GM21737 (cell line): ENCODE measurements at regions not wholly inside any gene's neighbourhood (a gene's known extent, or its start where the extent isn't known, plus 50 kb on each side); places are given as distances from the start of the nearest gene placed in this dataset.

Experiments used
- ATAC-seq: cut with Tn5 transposase; IDR thresholded peaks from one replicate; pipeline ENCODE4 v1.9.1; 2021; ENCODE audit warnings: mild to moderate bottlenecking, moderate library complexity; ENCODE audit not compliant: unreplicated experiment

DNA sequence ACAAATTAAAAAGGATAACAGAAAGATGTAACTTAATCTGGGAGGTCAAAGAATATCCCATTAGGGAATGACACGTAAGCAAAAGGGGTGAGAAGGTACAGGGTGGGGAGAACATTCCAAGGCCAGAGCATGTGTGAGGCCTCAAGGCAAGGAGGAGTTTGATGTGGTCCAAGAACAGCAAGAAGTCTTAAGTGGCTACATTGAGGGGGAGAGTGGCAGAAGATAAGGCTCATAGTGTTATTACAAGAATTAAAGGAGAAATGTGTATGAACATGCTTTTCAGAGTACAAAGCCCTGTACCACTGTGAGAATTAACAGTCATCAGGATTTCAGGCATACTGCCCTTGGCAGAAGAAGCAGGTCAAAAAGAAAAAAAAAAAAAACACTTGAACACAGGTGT, 174.4 kb upstream of the ERBB4 start:
- ATAC-seq: no peak

DNA sequence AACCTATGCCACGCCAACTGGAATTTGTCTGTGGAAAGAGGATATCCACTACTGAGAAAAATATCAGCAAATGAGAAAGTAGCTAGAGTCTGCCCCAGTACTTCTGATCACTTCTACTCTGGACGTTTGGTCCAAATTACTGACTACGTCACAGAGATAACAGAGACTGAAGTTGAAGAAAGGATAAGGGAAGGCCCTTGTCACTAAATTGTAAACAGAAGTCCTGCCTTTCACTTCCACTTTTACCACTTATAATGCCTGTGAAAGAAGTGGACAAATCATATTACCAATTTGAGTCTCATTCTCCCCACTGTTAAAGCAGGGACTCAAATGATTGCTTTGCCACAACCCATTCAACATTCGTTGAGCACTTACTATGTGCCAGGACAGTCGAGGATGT, 173.9 kb upstream of the ERBB4 start:
- ATAC-seq: no peak

DNA sequence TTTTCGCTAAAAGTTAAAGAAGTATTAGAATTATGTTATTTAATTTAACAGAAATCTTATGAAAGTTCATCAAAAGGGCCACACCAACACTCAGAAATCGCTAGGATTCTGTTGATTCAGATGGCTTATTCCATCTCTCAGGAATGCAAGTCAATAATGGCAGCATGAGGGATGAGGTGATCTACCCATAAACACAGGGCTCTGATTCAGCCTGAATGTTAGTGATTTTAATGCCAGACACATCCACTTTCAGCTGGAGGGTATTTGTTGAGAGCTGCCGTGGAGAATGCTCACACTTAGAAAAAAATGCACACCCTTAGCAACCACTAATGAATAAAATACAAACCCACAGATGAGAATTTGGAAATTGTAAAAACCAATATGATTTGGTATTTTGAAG, 173.3 kb upstream of the ERBB4 start:
- no peak for ATAC-seq

DNA sequence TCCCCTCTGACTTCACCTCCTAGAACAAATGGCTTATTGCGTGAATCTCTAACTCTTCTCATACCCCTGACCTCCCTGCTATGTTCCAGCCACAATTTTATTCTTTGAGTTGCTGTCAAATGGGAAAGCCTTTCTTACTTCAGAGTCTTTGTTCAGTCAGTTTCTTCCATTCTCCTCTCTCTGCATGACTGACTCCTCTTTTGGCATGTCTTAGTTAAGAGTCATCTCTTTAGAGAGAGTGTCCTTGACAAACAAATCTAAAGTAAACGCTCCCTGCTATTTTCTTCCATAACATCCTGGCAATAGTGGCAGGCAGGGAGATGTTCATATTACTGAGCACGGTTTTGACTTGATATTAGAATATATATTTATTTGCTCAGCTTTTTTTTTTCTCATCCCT, 170.7 kb upstream of the ERBB4 start:
- ATAC-seq: no peak

DNA sequence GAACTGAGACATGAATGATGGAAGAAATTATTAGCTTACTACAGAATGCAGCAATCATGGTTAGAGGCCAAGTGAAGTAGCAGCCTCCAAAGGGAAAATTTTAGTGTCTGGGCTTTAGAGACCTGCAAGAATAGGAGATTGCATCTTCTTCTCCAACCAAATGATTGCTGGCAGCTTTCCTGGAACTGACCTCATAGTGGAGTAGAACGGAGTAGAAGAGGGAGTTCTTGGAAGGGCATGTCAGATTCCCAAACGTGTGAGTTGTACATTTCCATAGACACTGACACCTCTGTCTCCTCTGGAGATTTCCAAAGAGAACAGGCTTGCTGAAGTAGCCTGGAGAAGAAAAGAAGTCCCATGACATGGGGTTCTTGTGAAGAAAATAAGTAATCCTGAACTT, 169.8 kb upstream of the ERBB4 start:
- ATAC-seq: no peak

DNA sequence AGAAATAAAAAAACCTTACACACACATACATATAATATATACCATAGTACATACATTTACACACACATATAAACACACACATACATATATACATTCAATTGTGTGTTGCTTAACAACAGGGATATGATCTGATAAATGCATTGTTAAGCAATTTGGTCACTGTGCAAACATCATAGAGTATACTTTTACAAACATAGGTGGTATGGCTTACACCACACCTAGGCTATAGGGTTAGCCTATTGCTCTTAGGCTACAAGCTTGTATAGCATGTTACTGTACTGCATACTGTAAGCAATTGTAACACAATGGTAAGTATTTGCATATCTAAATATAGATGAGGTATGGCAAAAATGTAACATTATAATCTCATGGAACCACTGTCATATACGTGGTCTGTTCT, 156.8 kb upstream of the ERBB4 start:
- ATAC-seq: no peak

DNA sequence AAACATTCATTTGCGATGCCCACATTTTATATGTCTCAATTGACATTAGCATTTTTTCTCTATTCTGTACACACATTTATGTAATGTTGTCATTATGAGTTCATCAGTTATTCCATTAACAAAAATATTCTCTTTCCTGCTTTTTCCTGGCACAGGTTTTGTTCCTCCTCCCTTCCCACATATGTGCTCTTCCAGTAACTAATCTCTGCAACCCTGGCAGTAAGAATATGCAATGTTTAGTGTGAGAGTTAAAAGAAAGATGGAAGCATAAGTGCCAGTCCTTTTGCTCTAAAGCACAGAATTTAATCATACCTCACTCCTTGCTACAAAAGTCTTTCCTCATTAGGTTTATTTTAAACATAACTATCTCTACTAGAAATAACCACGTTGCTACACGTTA, 155.8 kb upstream of the ERBB4 start:
- ATAC-seq: no peak

DNA sequence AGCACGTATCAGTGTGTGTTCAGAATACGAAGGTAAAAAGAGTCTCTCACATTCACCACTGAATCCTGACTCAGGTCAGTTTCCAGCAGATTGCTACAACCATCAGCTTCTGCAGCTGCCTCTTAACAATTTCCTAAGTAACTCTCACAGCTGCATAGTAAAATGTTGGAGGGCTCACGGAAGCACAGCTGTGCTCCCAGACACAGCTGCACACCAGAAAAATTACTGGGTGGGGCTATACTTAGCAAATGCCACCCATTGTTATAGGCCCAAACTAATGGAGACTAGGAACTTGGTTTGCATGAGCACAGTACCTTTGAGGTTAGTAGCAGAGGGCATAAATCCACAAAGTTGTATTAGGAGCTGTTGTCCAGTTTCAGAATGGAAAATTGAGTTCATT, 153.9 kb upstream of the ERBB4 start:
- ATAC-seq: no peak

DNA sequence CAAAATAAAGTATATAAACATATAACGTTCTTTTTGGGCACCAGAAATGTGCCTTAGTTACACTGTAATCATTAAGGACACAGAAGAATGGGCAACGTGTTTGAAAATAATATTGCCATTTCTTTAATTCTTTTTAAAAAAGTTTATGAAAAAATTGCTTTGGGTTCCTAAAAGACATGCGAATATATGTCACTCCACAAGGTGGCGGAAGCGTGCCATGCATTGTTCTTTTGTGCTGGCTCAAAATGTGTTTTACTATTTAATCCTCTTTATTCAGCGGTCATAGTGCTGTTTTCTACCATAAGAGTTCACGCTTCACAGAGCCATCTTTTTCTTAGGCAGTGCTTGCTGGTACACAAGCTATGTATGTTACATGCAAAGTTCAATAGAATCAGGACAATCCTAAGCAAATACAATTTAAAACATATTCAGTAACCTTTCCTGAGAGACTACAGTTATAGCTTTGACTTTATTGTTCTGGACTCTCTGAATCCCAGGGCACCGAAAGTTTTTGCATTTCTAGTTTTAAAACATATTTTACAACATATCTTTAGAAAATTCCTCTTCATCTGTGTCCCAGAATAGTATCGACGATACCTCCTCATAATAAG, 147.8 kb upstream of the ERBB4 start:
- peak; percentile 77 for ATAC-seq

DNA sequence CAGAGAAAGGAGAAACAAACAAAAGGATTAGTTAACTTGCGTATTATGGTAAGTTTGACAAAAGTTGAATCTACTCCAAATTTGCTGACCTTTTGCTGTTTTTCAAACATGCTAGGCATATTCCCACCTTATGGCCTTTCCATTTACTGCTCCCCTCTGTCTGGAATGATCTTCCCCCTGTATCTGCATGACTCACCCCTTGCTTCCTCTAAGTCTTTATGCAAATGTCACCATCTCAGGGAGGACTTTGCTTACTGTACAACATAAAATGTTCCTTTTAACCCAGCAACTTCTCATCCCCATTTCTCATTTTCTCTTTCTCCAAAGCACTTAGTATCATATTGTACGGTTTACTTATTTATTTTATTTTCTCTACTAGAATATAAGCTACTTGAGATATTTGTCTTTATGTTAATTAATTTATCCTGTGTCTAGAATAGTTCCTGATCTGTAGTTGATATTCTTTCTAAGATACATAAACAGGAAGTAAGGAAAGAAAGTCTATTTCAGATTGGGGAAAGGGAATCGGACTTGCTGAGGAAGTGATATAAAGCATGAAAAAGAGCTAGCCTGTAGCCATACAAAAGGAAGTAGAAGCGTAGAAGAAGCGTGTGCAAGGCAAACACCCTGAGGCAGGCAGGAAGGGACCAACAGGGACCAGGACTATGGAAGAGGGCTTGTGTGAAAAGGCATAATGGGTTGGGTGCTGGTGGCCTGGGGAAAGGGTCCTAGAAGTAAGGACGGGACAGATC, 144.9 kb upstream of the ERBB4 start:
- no peak for ATAC-seq

DNA sequence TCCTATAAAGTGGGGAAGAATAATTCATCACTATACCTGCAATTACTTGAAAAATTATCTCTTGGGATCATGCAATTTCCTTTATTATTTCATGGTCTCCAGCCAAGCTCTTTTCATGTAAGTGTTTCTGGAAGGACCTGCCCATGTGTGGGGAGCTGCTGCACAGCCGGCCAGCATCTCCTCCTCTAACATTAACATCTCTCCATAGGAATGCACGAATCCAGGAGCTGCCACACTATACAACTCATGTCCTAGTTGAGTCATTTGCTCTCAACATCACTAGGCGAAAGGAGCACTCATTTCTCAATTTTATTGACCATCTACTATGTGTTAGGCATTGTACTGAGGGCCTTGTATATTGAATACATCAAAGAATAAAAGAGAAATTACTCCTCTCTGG, 144.3 kb upstream of the ERBB4 start:
- ATAC-seq: no peak

DNA sequence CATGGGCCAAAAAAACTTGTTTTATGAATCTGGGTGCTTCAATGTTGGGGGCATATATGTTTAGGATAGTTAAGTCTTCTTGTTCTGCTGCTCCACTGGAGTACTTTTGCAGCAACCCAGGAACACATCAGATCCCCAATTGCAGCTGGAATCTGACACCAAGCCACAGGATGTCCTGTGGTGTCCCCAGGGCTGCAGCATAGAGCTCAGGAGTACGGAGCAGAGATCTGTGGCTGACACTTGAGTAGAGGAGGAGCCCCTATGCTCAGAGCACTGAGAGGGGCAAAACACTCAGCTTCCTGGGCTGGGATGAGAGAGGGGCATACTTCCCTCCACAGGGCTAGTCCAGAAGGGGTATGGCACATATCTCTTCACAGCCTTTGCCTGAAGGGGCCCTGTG, 138.9 kb upstream of the ERBB4 start:
- no peak for ATAC-seq

DNA sequence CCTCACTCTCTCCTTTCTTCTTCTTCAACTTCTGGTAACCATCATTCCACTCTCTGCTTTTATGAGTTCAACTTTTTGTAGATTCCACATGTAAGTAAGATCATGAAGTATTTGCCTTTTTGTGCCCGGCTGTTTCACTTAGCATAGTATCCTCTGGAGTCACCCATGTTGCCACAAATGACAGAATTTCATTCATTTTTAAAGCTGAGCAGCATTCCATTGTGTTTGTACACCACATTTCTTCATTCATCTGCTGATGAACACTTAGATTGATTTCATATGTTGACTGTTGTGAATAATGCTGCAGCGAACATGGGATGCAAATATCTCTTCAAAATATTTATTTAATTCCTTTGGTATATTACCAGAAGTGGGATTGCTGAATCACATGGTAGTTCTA, 133.6 kb upstream of the ERBB4 start:
- no peak for ATAC-seq

DNA sequence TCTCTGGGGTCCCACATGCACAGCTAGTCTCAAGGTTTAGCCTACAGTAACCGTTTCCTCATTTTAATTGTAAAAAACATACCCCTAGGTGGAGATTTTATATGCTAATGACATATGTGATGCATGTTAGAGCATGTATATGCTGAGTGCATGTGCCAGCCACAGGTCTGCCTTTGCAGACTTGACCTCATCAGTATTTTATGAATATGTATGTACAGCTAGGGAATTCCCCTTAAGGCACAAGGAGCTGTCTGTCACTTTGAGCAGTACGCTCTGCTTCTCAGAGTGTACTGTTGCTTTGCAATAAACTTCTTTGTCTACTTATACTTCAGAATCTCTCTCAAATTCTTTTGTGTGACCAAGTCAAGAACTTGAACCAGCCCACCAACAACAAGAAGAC, 131.2 kb upstream of the ERBB4 start:
- no peak for ATAC-seq

DNA sequence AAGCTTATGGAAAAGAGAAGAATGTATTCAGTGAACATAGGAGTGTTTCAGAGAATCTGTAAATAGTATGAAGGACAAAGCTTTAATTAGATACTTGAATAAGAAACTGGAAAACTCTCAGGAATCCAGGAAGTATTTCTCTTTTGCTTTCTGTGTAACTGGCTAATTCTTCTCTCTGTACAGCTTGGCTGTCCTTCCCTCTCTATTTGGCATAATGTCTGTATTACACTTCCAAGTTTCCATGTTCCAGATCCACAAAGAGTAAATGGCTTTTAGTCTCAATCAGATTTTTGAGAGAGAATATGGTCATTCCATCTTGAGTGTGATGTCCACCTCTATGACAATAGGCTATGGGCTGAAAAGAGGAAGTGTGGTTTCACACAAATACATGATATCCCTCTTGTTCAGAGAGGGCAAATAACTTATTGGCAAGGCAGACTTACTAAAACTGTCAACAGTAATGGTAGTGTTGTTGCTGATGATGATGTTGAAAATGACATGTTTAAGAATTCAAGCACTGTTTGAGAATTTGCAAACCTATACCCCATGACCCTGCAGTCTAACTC, 129.2 kb upstream of the ERBB4 start:
- ATAC-seq: no peak

DNA sequence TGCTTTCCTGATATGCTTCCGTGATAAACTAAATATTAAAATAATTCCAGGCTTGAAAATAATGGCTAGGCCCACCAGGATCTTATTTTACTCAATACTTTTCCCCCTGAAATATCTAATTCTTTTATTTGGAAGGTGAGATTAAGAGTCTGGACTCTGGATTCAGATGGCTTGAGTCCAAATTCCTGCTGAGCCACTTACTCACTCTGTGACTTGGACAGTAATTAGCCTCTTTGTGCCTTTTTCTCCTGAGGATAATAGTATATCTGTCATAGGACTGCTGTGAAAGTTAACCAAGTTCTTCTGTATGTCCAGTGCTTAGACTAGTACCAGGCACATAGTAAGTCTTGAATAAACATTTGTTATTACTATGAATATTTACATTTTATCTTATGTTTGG, 127.3 kb upstream of the ERBB4 start:
- ATAC-seq: no peak

DNA sequence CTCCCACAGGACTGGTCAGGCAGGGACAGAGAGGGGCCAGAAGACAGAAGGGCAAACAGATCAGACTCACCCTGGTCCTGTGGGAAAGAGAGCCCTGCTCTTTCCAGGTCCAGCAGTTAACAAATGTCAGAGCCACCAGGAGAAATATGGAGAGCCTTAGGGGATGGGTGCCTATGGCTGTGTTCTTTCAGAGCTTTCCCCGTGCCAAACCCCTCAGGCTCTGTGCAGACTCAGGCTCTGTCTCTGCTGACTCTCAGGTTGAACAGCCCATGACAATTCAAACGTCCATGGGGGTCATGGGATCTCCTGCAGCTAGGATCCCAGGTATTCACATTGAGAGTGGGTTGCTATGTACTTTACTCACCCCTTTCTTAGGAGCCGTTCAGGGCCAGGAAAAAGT, 120.8 kb upstream of the ERBB4 start:
- ATAC-seq: no peak

DNA sequence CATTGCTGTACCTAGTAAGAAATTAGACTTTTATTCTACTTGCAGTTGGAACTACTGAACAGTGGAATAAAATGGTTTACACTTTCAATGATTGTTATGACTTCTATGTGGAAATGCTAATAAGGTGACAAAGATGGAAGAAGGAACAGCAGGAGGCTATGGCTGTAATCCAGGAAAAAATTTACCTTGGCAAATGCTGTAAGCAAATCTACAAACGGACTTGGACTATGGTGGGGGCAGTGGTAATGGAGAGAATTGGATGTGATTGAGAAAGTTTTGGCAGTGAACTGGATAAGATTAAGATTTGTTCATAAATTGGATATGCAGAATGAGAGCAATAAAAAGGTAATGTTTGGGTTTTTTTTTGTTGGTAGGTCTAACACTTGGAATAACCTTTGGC, 111.0 kb upstream of the ERBB4 start:
- no peak for ATAC-seq

DNA sequence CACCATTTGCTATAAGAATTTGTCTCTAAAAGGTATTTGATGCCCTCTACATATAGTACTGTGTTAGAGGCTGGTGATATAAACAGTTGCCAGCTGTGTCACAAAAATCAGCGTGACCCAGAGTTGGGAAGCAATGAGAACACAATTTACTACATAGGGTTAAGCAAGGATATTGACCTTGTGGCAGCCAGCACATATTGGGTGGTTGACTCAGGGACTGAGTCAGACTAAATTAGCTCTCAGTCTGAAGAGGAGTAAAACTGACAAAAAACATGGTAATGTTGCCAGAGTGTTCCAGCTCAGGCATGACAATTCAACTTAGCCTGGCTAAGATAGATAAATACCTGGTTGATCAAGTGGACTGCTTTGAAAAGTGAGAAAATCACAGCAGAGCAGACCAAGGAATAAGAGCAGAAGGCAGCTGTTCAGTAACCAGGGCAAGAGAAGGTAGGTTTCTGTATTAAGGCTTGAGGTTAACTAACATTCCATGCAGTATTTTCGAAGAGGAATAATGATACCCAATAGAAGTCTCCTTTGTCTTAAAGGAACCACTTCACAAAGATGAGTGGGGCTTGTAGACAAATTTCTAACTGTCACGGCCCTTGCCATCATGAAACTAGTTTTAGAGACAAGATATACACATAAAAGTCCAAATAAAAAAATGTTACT, 108.2 kb upstream of the ERBB4 start:
- ATAC-seq: no peak

DNA sequence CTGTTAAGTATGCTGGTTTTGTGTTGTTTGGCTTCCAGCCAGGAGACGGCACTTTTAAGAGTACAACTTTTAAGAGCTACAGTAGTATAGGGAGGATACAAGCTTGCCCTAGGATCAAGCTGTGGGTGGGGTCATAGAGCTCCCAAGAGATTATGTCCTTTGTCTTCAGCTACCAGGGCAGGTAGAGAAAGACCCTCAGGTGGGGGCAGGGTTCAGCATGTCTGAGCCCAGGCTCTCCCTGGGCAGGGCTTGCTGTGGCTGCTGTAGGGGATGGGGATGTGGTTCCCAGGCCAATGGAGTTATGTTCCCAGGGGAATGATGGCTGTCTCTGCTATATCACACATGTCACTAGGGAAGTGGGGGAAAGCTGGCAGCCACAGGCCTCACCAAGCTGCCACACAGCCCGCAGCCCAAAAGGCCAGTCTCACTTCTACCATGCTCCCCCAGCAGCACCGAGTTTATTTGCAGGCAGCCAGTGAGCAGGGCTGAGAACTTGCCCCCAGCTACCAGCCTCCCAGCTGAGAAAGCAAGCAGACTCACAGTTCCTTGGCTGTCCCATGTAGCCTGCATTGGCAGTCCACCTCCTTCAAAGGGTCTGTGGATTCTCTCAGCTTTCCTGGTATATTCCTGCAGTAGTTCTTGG, 105.7 kb upstream of the ERBB4 start:
- no peak for ATAC-seq

DNA sequence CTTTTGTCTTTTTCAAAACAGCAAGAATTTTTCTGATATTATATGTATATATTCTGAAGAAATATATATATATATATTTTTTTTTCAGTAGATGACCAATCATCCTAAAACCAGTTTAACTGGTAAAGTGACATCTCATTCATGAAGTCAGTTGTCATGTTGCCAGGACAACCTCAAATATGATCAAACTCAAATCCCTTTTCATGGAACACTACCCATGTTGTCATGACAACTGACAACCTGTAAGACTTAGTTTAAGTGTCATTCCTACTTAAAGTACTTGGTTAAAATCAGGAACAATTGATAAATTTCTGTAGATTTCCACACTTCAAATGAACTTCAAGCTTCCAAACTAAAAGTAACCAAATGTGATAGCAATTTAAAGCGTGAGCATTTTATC, 101.8 kb upstream of the ERBB4 start:
- no peak for ATAC-seq

DNA sequence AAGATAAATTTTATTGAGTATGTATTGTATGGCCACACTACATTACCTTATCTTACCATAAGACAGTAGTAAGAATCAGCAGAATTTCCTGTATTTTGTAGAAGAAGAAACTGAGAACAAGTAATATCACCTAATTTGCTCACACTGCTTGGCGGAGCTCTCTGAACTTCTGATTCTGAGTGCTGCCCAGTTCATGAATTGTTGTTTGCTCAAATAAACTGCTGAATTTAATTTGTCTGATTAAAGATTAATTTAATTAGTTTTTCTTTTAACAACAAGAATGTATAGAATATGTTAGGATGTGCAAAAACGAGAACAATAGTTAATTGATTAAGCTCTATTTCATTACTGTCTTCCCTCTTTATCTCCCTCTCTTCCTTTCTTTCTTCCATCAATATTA, 100.1 kb upstream of the ERBB4 start:
- ATAC-seq: no peak
